ENCODE measurements at regions not wholly inside any gene's neighbourhood (a gene's known extent, or its start where the extent isn't known, plus 50 kb on each side); places are given as distances from the start of the nearest gene placed in this dataset.

DNA sequence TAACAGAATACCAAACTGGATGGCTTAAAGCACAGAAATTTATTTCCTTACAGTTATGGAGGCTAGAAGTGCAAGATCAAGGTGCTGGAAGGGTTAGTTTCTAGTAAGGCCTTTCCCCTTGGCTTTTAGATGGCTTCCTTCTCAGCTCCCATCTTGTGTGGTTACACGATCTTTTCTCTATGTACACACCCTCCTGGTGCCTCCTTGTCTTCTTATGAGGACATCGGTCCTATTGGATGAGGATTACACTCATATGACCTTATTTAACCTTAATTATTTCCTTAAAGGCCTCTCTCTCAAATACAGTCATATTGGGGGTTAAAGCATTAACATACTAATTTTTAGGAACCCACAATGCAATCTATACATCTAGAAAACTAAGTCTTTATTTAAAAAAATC lies 787.9 kb upstream of the GALNTL6 start:
- no peak for TF ChIP-seq POLR2A (IDR thresholded peaks at IDR 0.05)
- TF ChIP-seq, protein P1, sequence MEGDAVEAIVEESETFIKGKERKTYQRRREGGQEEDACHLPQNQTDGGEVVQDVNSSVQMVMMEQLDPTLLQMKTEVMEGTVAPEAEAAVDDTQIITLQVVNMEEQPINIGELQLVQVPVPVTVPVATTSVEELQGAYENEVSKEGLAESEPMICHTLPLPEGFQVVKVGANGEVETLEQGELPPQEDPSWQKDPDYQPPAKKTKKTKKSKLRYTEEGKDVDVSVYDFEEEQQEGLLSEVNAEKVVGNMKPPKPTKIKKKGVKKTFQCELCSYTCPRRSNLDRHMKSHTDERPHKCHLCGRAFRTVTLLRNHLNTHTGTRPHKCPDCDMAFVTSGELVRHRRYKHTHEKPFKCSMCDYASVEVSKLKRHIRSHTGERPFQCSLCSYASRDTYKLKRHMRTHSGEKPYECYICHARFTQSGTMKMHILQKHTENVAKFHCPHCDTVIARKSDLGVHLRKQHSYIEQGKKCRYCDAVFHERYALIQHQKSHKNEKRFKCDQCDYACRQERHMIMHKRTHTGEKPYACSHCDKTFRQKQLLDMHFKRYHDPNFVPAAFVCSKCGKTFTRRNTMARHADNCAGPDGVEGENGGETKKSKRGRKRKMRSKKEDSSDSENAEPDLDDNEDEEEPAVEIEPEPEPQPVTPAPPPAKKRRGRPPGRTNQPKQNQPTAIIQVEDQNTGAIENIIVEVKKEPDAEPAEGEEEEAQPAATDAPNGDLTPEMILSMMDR (IDR thresholded peaks at IDR 0.05) = no peak

Measured in body of pancreas (tissue), 4 donors.